NOMO-1 (cell line): ENCODE measurements at regions not wholly inside any gene's neighbourhood (a gene's known extent, or its start where the extent isn't known, plus 50 kb on each side); places are given as distances from the start of the nearest gene placed in this dataset.
"Not testable (repeated sequence)": the region's sequence is repeated elsewhere in the genome, so short reads cannot be mapped to it uniquely, and the experiment has no call there.

Experiments
- DNase-seq, 2 experiments: peaks; one replicate each; lab custom pipeline; 2025; ENCODE audit not compliant: unreplicated experiment in 2 of 2; lab: John Stamatoyannopoulos, UW

GRCh38 chr2:204138206-204138605 is 201.6 kb downstream of the ICOS start:
- no peak for DNase-seq

DNA sequence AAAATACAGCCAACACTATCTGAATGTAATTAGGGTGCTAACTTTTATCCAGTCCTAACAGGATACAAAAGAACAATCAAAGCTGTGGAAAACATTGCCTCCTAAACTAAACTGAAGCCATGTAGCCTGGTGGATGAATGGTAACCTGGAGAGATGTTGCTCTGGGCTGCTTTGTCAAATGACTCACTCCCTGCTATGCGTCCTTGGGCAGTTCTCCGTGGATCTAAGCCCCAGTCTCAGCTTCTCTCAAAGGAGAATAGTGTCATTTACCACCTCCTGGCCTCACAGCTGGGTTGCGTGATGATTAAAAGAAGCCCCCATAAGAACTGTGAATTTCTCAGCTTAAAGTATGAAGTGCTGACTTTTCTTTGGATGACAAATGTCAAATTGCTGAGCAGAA is 203.7 kb downstream of the ICOS start:
- DNase-seq, result no peak

GRCh38 chr2:204143216-204144014 is 206.9 kb downstream of the ICOS start:
- no peak for DNase-seq

GRCh38 chr2:204144492-204144891 is 207.9 kb downstream of the ICOS start:
- no peak for DNase-seq

- peak; percentile 50 to 68 for DNase-seq
Observed at GRCh38 chr2:204145263-204145751, 208.7 kb downstream of the ICOS start.

DNA sequence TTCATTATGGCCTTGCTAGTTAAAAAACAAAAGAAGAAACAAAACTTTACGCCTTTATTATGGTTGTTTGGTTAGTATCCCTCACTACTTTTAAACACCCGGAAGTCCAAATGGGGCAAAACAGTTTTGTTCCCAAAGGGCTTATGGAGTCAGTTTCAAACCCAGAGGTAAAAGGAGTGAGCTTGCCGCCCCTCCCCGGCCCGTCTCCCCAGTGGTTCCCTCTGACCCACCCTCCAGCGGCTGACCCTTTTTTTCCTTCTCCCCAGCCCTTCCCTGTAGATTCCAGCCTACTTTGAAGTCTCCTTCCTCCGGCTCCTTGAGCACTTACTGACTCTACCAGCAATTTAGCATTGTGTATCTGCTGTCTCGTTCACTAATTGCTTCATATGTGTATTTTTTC is 209.2 kb downstream of the ICOS start:
- no peak for DNase-seq

GRCh38 chr2:204147040-204147439 is 210.5 kb downstream of the ICOS start:
- DNase-seq, result not testable (repeated sequence)

DNA sequence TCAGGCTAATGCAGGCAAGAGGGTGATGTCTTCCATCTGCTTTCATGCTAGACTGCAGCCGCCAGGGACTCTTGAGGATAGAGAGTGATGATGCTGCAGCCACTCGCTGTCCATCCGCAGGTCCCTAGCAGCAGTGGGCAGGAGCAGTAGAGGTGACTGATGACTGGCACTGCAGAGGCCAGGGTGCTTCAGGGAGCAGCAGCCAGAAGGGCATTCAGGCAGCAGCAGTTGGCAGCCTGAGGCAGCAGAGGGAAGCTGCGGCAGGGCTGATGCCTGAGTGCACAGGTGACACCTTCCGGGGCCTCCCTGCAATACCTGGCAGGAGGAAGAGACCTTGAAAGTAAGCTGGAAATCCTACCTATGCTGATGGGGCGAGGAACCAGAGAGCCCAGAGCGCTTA is 214.2 kb downstream of the ICOS start:
- no peak for DNase-seq

GRCh38 chr2:204152616-204153015 is 216.1 kb downstream of the ICOS start:
- no peak for DNase-seq

GRCh38 chr2:204154863-204155262 is 218.3 kb downstream of the ICOS start:
- no peak for DNase-seq

DNA sequence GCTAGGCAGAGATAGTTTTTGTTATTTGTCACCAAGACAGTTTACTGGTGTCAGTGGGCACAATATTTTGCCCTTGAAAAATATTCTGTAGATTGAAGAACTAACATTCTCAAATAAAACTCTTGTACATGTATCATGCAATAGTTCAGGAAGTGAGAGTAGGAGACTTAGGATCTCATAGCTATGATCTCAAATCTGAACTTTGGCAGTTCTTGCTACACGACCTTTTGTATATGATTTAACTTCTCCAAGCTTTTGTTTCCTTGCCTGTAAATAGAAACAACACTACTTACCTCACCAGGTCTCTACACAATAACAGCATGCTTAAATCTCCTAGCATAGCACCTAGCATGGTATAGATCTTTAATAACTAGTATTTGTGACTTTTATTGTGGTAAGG is 219.9 kb downstream of the ICOS start:
- DNase-seq, result no peak

DNA sequence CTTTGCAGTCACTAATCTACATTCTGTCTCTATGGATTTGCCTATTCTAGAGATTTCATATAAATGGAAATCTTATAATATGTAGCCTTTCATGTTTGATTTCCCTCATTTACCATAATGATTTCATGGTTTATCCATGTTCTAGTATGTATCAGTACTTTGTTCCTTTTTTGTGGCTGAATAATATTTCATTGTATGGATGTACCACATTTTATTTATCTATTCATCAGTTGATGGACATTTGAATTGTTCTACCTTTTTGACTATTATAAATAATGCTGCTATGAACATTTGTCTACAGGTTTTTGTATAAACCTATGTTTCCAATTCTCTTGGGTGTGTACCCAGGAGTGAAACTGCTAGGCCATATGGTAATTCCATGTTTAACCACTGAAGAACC is 221.1 kb downstream of the ICOS start:
- no peak for DNase-seq

GRCh38 chr2:204159526-204159925 is 223.0 kb downstream of the ICOS start:
- no peak for DNase-seq

DNA sequence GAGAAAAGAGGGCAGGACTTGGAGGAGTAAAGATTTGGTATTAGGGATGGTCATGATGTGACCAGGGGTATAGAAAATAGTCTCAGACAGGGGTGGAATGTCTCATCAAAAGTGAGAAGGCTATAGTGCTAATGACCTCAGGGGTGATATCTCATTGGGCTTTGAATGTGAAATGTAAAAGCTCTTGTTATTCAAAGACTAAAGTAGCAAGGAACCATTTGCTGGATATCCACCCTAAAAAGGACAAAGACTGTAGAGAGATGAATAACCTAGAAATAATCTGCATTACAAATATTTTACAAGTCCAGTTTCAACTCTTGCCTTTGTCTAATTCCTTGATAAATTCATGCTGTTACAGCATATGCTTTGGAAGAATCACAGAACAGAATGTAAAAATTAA is 224.4 kb downstream of the ICOS start:
- DNase-seq, result no peak

DNA sequence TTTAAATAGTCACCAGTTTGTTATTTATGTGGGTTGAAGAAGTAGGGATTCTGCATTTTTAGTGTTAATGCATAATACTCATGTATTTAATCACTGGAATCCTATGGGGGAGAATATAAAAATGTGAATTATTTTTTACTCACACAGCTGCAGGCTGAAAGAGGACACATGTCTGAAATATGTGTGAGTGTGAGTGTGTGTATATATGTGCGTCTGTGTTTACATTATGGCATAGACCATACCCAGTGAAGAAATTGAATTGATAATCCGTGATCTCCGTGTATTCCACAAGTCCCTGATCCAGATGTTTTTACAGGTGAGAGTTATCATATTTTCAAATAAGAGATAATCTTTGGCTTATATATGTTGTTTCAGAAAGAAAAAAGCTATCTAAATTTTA is 225.3 kb downstream of the ICOS start:
- DNase-seq, result no peak

DNA sequence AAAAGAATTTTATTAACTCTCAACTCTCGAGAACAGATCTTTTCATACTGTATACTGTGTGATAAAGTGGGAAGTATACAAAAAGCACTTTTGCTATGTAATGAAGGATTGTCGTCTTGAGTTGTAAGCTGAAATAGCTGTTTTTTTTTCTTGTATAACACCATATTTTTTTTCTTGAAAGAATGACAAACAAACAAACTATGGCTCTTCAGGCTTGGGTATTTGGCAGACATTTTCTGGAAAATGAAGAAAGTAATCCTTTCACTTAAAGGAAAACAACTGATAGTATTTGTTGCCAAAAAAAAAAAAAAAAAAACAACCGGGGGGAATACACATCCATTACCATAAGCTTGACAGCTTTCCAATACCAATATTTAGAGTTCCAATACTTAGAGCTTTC is 230.4 kb downstream of the ICOS start:
- no peak for DNase-seq

GRCh38 chr2:204167670-204168069 is 231.1 kb downstream of the ICOS start:
- DNase-seq, result not testable (repeated sequence)

- DNase-seq, result no peak
Observed at GRCh38 chr2:204170411-204170810, 233.8 kb downstream of the ICOS start.

- no peak for DNase-seq
Observed at GRCh38 chr2:204171432-204172144, 235.0 kb downstream of the ICOS start.

GRCh38 chr2:204172145-204172600 is 235.6 kb downstream of the ICOS start:
- DNase-seq, result no peak

DNA sequence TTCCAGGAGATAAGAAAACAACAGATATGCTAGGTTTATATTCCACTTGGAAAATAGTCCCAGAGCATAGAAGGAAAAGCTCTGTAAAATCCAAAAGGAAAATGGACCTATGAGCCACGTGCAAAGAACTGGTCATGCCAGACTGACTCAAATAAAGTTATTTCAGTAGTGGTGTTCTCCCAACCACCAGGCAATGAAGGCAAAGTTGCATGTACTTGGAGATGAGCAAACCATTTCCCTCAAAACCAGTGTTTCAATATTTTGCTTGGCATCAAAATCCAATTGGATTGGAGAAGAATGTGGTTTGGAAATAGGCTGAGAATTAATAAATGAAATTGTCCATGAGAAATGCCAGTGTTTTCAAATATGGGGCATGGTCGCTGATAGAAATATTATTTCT is 237.5 kb downstream of the ICOS start:
- no peak for DNase-seq
